GM19397 (cell line): ENCODE measurements at regions not wholly inside any gene's neighbourhood (a gene's known extent, or its start where the extent isn't known, plus 50 kb on each side); places are given as distances from the start of the nearest gene placed in this dataset.
"Not testable (repeated sequence)": the region's sequence is repeated elsewhere in the genome, so short reads cannot be mapped to it uniquely, and the experiment has no call there.

Experiments
- ATAC-seq: cut with Tn5 transposase; IDR thresholded peaks from one replicate; pipeline ENCODE4 v1.9.1; 2021; ENCODE audit warnings: mild to moderate bottlenecking, moderate library complexity; ENCODE audit not compliant: unreplicated experiment

GRCh38 chr20:17837179-17837578 lies 131.4 kb downstream of the SNX5 start:
- no peak for ATAC-seq

GRCh38 chr20:17836303-17836861 lies 132.2 kb downstream of the SNX5 start:
- ATAC-seq, result no peak

GRCh38 chr20:17835934-17836300 lies 132.7 kb downstream of the SNX5 start:
- no peak for ATAC-seq

GRCh38 chr20:17835240-17835933 lies 133.2 kb downstream of the SNX5 start:
- no peak for ATAC-seq

GRCh38 chr20:17834804-17835203 lies 133.8 kb downstream of the SNX5 start:
- no peak for ATAC-seq

GRCh38 chr20:17833036-17833674 lies 133.4 kb downstream of the BANF2 start:
- no peak for ATAC-seq

- ATAC-seq, result no peak
Measured at GRCh38 chr20:17832236-17832915, 132.6 kb downstream of the BANF2 start.

GRCh38 chr20:17828598-17829144 lies 128.9 kb downstream of the BANF2 start:
- no peak for ATAC-seq

GRCh38 chr20:17827759-17828559 lies 128.2 kb downstream of the BANF2 start:
- ATAC-seq, result no peak

- ATAC-seq, result no peak
Measured at GRCh38 chr20:17827079-17827478, 127.3 kb downstream of the BANF2 start.

- peak; percentile 83 for ATAC-seq
Measured at GRCh38 chr20:17825960-17826843, 126.4 kb downstream of the BANF2 start.

- ATAC-seq, result no peak
Measured at GRCh38 chr20:17825252-17825959, 125.6 kb downstream of the BANF2 start.

GRCh38 chr20:17824676-17825251 lies 125.0 kb downstream of the BANF2 start:
- no peak for ATAC-seq

- ATAC-seq, result no peak
Measured at GRCh38 chr20:17823409-17824144, 123.8 kb downstream of the BANF2 start.

- no peak for ATAC-seq
Measured at GRCh38 chr20:17822540-17823408, 123.0 kb downstream of the BANF2 start.

- no peak for ATAC-seq
Measured at GRCh38 chr20:17822039-17822438, 122.3 kb downstream of the BANF2 start.

GRCh38 chr20:17821606-17822005 lies 121.8 kb downstream of the BANF2 start:
- not testable (repeated sequence) for ATAC-seq
